ENCODE measurements at regions not wholly inside any gene's neighbourhood (a gene's known extent, or its start where the extent isn't known, plus 50 kb on each side); places are given as distances from the start of the nearest gene placed in this dataset.
"Not testable (repeated sequence)": the region's sequence is repeated elsewhere in the genome, so short reads cannot be mapped to it uniquely, and the experiment has no call there.

GRCh38 chrX:25897758-25898157 is 240.4 kb upstream of the MAGEB18 start:
- H3K27me3 ChIP-seq (ENCODE audit: control insufficient read depth in 2 of 2, insufficient read depth in 1 of 2, low read length in 1 of 2), result no peaks in the 10 kb centered on the region
- no peak overlapping the region for H3K27ac ChIP-seq (ENCODE audit: low read depth in 1 of 2, low read length in 1 of 2)
- H3K9me3 ChIP-seq (ENCODE audit: control insufficient read depth in 2 of 2, insufficient read depth in 1 of 2, low read length in 1 of 2), result no peaks in the 10 kb centered on the region
- no peak overlapping the region for H3K4me3 ChIP-seq (ENCODE audit: low read length in 2 of 2)
- no peaks in the 10 kb centered on the region for H3K4me1 ChIP-seq (ENCODE audit: control insufficient read depth in 2 of 2, insufficient read depth in 2 of 2, low read length in 2 of 2)
- WGBS, result 99% methylated on average over 4 of the region's 4 CpGs
- no peak for DNase-seq (ENCODE audit: low read depth in 6 of 9, low spot score in 9 of 9)
- H3K36me3 ChIP-seq (ENCODE audit: control insufficient read depth in 2 of 2, insufficient read depth in 2 of 2, low read length in 1 of 2), result no peaks in the 10 kb centered on the region

GRCh38 chrX:25905728-25906127 is 232.4 kb upstream of the MAGEB18 start:
- not testable (repeated sequence) for H3K4me1 ChIP-seq (ENCODE audit: control insufficient read depth in 2 of 2, insufficient read depth in 2 of 2, low read length in 2 of 2); H3K36me3 ChIP-seq (ENCODE audit: control insufficient read depth in 2 of 2, insufficient read depth in 2 of 2, low read length in 1 of 2); H3K27ac ChIP-seq (ENCODE audit: low read depth in 1 of 2, low read length in 1 of 2); DNase-seq (ENCODE audit: low read depth in 6 of 9, low spot score in 9 of 9); H3K27me3 ChIP-seq (ENCODE audit: control insufficient read depth in 2 of 2, insufficient read depth in 1 of 2, low read length in 1 of 2); H3K9me3 ChIP-seq (ENCODE audit: control insufficient read depth in 2 of 2, insufficient read depth in 1 of 2, low read length in 1 of 2); H3K4me3 ChIP-seq (ENCODE audit: low read length in 2 of 2)
- 87% methylated on average over 14 of the region's 30 CpGs for WGBS

DNA sequence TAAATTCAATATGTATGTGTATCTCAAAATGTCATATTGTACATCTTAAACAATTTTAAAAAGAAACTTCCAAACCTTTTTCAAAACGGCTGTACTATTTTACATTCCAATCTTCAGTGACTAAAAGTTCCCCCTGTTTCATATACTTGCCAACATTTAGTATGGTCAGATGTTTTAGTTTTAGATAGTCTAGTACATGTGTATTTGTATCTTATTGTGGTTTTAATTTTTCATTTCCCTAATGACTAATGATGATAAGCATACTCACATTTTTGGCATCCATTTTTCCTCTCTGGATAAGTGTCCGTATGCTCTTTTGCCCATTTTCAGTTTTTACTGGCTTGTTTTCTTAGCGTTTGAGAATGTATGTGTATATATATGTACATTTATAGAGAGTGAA is 212.2 kb upstream of the MAGEB18 start:
- H3K36me3 ChIP-seq (ENCODE audit: control insufficient read depth in 2 of 2, insufficient read depth in 2 of 2, low read length in 1 of 2), result no peaks in the 10 kb centered on the region
- no peak overlapping the region for H3K4me3 ChIP-seq (ENCODE audit: low read length in 2 of 2)
- no peak for DNase-seq (ENCODE audit: low read depth in 6 of 9, low spot score in 9 of 9)
- H3K4me1 ChIP-seq (ENCODE audit: control insufficient read depth in 2 of 2, insufficient read depth in 2 of 2, low read length in 2 of 2), result no peaks in the 10 kb centered on the region
- H3K9me3 ChIP-seq (ENCODE audit: control insufficient read depth in 2 of 2, insufficient read depth in 1 of 2, low read length in 1 of 2), result no peaks in the 10 kb centered on the region
- no peak overlapping the region for H3K27ac ChIP-seq (ENCODE audit: low read depth in 1 of 2, low read length in 1 of 2)
- H3K27me3 ChIP-seq (ENCODE audit: control insufficient read depth in 2 of 2, insufficient read depth in 1 of 2, low read length in 1 of 2), result no peaks in the 10 kb centered on the region
- 90% methylated on average over 3 of the region's 3 CpGs for WGBS

GRCh38 chrX:25928316-25928715 is 209.8 kb upstream of the MAGEB18 start:
- no peaks in the 10 kb centered on the region for H3K36me3 ChIP-seq (ENCODE audit: control insufficient read depth in 2 of 2, insufficient read depth in 2 of 2, low read length in 1 of 2)
- H3K27me3 ChIP-seq (ENCODE audit: control insufficient read depth in 2 of 2, insufficient read depth in 1 of 2, low read length in 1 of 2), result no peaks in the 10 kb centered on the region
- H3K27ac ChIP-seq (ENCODE audit: low read depth in 1 of 2, low read length in 1 of 2), result no peak overlapping the region
- H3K9me3 ChIP-seq (ENCODE audit: control insufficient read depth in 2 of 2, insufficient read depth in 1 of 2, low read length in 1 of 2), result no peaks in the 10 kb centered on the region
- WGBS, result 55% methylated on average over 5 of the region's 5 CpGs
- H3K4me3 ChIP-seq (ENCODE audit: low read length in 2 of 2), result no peak overlapping the region
- DNase-seq (ENCODE audit: low read depth in 6 of 9, low spot score in 9 of 9), result no peak
- no peaks in the 10 kb centered on the region for H3K4me1 ChIP-seq (ENCODE audit: control insufficient read depth in 2 of 2, insufficient read depth in 2 of 2, low read length in 2 of 2)

DNA sequence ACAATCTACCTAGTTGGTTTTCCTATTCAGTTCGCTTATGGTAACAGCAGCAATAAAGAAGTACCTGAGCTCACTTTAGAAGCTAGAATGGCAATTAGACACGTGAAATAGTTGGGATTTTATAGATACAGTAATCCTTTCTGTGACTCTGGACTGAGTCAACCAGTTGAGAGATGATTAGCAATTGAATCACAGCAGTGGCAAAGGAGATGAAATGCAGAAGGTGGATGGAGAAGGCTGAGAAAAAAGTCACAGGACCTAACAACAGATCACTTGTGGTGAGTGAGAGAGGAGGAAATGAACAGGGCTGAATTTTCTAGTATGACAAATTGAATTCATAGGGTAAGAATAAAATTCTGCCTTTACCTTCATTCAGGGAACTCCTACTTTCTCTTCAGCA is 197.1 kb upstream of the MAGEB18 start:
- no peaks in the 10 kb centered on the region for H3K36me3 ChIP-seq (ENCODE audit: control insufficient read depth in 2 of 2, insufficient read depth in 2 of 2, low read length in 1 of 2)
- WGBS, result 56% methylated on average over 2 of the region's 2 CpGs
- H3K27ac ChIP-seq (ENCODE audit: low read depth in 1 of 2, low read length in 1 of 2), result no peak overlapping the region
- no peak overlapping the region for H3K4me3 ChIP-seq (ENCODE audit: low read length in 2 of 2)
- H3K27me3 ChIP-seq (ENCODE audit: control insufficient read depth in 2 of 2, insufficient read depth in 1 of 2, low read length in 1 of 2), result no peaks in the 10 kb centered on the region
- H3K9me3 ChIP-seq (ENCODE audit: control insufficient read depth in 2 of 2, insufficient read depth in 1 of 2, low read length in 1 of 2), result no peaks in the 10 kb centered on the region
- DNase-seq (ENCODE audit: low read depth in 6 of 9, low spot score in 9 of 9), result no peak
- H3K4me1 ChIP-seq (ENCODE audit: control insufficient read depth in 2 of 2, insufficient read depth in 2 of 2, low read length in 2 of 2), result no peaks in the 10 kb centered on the region

- no peak overlapping the region for H3K27ac ChIP-seq (ENCODE audit: low read depth in 1 of 2, low read length in 1 of 2)
- no peaks in the 10 kb centered on the region for H3K4me1 ChIP-seq (ENCODE audit: control insufficient read depth in 2 of 2, insufficient read depth in 2 of 2, low read length in 2 of 2)
- DNase-seq (ENCODE audit: low read depth in 6 of 9, low spot score in 9 of 9), result no peak
- H3K27me3 ChIP-seq (ENCODE audit: control insufficient read depth in 2 of 2, insufficient read depth in 1 of 2, low read length in 1 of 2), result no peaks in the 10 kb centered on the region
- H3K9me3 ChIP-seq (ENCODE audit: control insufficient read depth in 2 of 2, insufficient read depth in 1 of 2, low read length in 1 of 2), result no peaks in the 10 kb centered on the region
- WGBS, result 60% methylated on average over 4 of the region's 4 CpGs
- H3K4me3 ChIP-seq (ENCODE audit: low read length in 2 of 2), result no peak overlapping the region
- H3K36me3 ChIP-seq (ENCODE audit: control insufficient read depth in 2 of 2, insufficient read depth in 2 of 2, low read length in 1 of 2), result no peaks in the 10 kb centered on the region
Measured at GRCh38 chrX:25941559-25942250, 196.4 kb upstream of the MAGEB18 start.

DNA sequence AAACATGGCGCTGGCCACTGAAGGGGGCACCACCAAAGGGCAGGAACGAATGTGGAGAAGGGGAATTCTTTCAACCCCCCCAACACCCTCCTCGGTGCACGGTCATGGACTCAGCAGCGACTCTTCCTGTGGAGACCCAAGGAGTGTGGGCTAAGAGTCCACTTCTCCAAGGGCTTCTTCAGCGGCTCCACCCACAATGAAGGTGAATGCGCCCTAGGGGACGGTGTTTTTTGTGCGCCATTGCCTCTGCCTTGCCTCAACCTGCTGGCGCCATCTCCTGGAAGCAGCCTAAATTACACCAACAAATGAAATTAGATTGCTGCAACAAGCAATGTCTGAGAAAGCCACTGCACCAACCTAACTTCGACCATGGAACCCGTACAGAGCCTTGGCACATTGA is 169.2 kb upstream of the MAGEB18 start:
- peak in 2 of 9 donors; percentile 2 for DNase-seq (ENCODE audit: low read depth in 6 of 9, low spot score in 9 of 9)
- H3K9me3 ChIP-seq (ENCODE audit: control insufficient read depth in 2 of 2, insufficient read depth in 1 of 2, low read length in 1 of 2), result no peaks in the 10 kb centered on the region
- H3K4me3 ChIP-seq (ENCODE audit: low read length in 2 of 2), result no peak overlapping the region
- no peaks in the 10 kb centered on the region for H3K36me3 ChIP-seq (ENCODE audit: control insufficient read depth in 2 of 2, insufficient read depth in 2 of 2, low read length in 1 of 2)
- WGBS, result 40% methylated on average over 12 of the region's 12 CpGs
- H3K27ac ChIP-seq (ENCODE audit: low read depth in 1 of 2, low read length in 1 of 2), result no peak overlapping the region
- H3K27me3 ChIP-seq (ENCODE audit: control insufficient read depth in 2 of 2, insufficient read depth in 1 of 2, low read length in 1 of 2), result no peaks in the 10 kb centered on the region
- H3K4me1 ChIP-seq (ENCODE audit: control insufficient read depth in 2 of 2, insufficient read depth in 2 of 2, low read length in 2 of 2), result no peaks in the 10 kb centered on the region

DNA sequence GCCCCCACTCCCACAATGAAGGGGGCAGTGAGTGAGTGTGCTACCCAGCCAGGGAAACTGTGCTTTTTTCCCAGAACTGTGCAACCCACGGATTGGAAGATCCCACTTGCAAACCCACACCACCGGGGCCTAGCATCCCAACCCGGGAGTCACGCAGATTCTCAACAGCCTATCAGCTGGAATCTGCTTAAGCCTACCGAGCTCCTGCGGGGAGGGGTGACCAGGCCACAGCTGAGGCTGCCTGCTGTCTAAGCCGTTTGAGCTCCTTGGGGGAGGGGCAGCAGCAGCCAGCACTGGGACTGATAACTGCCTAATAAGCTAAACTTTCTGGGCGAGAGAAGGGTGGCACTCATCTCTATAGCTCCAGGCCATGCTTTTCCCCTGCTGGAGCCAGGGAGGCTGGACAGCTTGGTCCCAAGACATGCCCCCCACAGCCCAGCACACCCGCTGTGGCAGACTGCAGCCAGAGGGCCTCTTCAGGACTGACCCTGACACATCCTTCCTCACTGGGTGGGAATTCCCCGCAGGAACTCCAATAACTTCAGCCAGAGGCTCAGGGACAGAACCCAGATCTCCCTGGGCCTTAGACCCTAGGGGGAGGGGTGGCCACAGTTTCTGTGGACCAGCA is 161.3 kb upstream of the MAGEB18 start:
- Histone ChIP-seq H3K27ac (ENCODE audit: low read depth in 1 of 2, low read length in 1 of 2) (no peak overlapping the region), H3K27me3 (ENCODE audit: control insufficient read depth in 2 of 2, insufficient read depth in 1 of 2, low read length in 1 of 2) (no peaks in the 10 kb centered on the region), H3K4me1 (ENCODE audit: control insufficient read depth in 2 of 2, insufficient read depth in 2 of 2, low read length in 2 of 2) (no peaks in the 10 kb centered on the region), H3K4me3 (ENCODE audit: low read length in 2 of 2) (no peak overlapping the region), H3K9me3 (ENCODE audit: control insufficient read depth in 2 of 2, insufficient read depth in 1 of 2, low read length in 1 of 2) (no peaks in the 10 kb centered on the region), H3K36me3 (ENCODE audit: control insufficient read depth in 2 of 2, insufficient read depth in 2 of 2, low read length in 1 of 2) (no peaks in the 10 kb centered on the region)
- no peak for DNase-seq (ENCODE audit: low read depth in 6 of 9, low spot score in 9 of 9)
- WGBS, result 77% methylated on average over 10 of the region's 10 CpGs

DNA sequence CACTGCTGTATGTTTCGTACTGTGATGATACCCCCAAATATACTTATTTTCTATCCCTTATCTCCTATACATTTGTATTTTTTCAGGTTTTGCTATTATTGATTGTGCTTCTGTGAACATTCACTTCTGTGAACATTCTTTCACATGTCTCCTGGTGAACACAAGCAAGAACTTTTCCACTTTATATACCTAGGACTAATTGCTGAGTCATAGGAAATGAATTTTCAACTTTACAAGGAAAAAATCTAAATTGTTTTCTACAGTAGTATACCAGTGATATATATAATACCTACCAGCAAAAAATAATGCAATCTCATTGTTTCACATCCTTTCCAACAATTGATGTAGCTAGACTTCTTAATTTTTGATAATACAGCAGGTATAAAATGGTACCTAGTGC is 139.5 kb upstream of the MAGEB18 start:
- no peak for DNase-seq (ENCODE audit: low read depth in 6 of 9, low spot score in 9 of 9)
- H3K9me3 ChIP-seq (ENCODE audit: control insufficient read depth in 2 of 2, insufficient read depth in 1 of 2, low read length in 1 of 2), result no peaks in the 10 kb centered on the region
- no peaks in the 10 kb centered on the region for H3K36me3 ChIP-seq (ENCODE audit: control insufficient read depth in 2 of 2, insufficient read depth in 2 of 2, low read length in 1 of 2)
- H3K27ac ChIP-seq (ENCODE audit: low read depth in 1 of 2, low read length in 1 of 2), result no peak overlapping the region
- H3K4me1 ChIP-seq (ENCODE audit: control insufficient read depth in 2 of 2, insufficient read depth in 2 of 2, low read length in 2 of 2), result no peaks in the 10 kb centered on the region
- H3K27me3 ChIP-seq (ENCODE audit: control insufficient read depth in 2 of 2, insufficient read depth in 1 of 2, low read length in 1 of 2), result no peaks in the 10 kb centered on the region
- H3K4me3 ChIP-seq (ENCODE audit: low read length in 2 of 2), result no peak overlapping the region
- WGBS, result 91% methylated on average over 1 of the region's 1 CpG
